ENCODE measurements at regions not wholly inside any gene's neighbourhood (a gene's known extent, or its start where the extent isn't known, plus 50 kb on each side); places are given as distances from the start of the nearest gene placed in this dataset.

DNA sequence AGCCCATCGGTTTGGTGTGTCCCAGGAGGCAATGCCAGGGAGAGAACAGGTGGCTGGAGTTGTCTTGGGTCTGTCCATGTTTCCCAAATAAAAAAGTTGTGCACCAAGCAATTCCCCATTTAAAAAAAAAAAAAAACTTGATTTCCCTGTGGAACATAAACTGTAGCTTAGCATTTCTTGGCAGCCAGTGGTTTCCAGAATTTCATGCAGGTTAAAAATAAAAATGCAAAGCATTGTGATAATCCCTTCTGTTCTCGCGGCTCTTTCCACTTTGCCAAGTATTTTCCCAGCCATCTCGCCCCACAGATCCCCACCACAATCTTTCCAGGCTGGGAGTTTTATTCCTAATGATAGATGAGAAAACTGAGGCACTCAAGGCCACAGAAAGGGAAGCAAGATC is 51.4 kb upstream of the MSX1 start:
- no peak for DNase-seq (ENCODE audit: low read depth in 3 of 3)

DNA sequence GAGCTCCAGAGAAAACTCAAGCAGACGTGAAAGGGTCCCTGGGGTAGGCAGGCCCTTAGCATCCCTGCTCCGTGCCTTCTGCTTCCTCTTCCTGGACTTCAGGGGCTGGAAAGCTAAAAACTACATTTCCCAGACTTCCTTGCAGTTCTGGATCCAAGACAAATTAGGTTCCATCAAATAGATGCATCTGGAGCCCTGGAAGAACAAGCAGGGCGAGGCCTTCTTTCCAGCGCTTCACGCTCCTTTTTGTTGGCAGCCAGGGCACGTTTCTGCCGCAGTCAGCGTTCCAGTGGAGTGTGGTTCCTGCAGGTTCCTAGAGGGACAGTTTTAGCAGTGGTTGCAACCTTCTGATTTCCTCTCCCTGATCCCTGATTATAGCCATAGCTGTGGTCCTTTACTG is 53.6 kb upstream of the MSX1 start:
- DNase-seq (ENCODE audit: low read depth in 3 of 3): no peak

DNA sequence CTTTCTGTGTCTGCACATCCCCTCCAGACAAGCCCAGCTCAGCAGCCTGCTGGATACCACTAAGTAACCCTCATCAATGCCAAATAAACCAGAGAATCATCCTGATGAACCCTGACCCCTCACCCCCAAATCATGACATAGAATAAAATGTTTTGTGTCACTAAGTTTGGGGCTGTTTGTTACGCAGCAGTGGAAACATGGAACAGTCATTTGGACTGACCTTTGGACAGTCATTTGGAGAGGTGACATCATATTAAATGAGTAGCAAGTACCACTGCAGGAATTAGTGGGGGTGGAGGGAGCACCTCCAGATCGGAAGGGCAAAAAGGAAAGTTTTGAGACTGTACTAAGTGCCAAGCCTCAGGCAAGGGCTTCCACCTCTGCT is 55.6 kb upstream of the MSX1 start:
- no peak for DNase-seq (ENCODE audit: low read depth in 3 of 3)

DNA sequence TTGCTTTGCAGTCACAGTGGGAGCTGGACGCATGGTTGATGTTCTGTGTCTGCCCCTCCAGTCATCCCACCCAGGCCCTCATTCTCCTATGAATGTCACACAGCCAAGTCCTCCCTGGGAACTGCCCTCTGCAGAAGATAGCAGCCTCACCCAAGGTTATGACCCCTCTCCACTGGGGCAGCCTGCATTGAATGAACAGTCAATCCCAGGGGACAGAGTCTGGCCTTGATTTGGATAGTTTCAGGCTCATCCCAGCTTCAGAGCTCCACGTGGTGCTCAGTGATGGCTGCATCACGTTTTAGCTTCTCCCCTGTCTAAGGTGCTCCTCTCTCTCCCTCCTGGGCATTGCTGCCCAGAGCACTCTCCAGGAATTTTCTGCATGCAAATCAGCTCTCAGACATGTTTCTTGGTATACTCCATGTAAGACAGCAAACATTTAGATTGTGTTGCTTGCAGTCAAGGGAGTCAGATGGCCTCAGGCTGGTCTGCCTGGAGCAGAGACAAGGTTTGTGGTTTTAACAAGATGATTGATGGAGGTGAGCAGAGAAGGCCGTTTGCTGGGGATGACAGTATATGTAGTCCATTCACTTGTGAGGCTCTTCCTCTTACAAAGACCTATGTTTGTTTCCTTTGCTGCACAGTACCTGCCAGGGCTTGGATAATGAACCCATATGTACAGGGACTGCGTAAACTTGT is 56.1 kb upstream of the MSX1 start:
- no peak for DNase-seq (ENCODE audit: low read depth in 3 of 3)

DNA sequence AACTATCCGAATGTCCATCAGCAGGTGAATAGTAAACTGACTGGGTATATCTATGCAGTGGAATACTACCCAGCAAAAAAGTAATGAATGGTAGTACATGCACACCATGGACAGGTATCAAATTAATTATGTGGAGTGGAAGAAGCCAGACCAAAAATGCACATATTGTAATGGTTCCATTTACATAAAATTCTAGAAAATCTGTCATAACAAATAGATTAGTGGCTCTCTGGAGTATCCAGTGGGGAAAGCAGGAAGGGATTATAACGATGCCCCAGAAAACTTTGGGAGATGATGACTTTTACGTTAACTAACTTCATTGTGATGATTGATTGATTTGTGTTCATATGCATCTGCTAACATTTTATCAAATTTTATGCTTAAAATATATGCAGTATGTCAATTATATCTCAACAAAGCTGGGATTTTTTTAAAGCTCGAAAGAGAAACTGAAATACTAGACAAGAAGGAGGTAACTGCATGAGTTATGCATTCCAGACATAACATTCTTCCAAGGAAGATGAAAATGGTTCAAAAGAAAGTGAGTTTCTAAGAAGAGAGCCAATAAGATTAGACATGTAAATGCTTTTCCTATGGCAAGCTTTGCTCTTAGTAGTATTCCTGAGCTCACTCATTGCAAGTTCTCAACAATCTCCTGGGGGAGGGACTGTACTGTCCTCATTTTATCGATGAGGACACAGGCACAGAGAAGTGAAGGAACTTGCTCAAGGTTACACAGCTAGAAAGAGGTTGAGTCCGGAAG is 58.6 kb upstream of the MSX1 start:
- DNase-seq (ENCODE audit: low read depth in 3 of 3): no peak

DNA sequence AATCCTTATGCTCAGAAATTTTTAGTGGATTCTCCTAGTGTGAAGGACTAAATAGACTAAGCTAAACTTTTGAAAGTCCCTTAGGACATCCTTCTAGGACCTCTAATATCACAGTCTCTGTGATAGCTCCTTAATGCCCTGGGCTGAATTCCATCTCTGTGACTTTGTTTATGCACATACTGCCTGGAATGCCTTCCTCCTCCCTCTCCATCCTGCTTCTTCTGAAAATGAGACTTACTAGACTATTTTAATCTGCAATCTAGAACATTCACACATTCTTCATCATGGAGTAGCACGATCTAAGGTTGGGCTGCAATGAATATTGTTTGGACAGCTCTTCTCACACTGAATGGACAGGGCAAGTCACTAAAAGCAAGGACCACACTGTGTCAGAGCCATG is 65.0 kb upstream of the MSX1 start:
- DNase-seq (ENCODE audit: low read depth in 3 of 3): no peak

DNA sequence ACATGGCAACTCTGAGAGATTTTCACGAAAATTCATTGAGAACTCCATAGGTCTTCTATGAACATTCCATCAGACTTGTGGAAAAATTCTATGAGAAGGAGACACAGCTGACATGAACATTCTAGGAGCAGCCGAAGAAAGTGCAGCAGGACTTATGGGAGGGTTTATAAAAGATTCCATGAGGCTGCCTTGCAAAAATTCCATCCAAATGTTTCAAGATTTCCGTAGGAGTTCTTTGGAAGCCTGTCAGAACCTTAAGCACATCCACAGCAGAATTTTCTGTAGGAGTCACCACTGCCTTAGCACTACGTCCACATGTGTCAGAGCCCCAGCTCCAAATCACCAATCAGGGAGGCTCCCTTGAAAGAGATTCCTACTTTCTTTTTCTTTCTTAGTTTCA is 67.0 kb upstream of the MSX1 start:
- DNase-seq (ENCODE audit: low read depth in 3 of 3): no peak

DNA sequence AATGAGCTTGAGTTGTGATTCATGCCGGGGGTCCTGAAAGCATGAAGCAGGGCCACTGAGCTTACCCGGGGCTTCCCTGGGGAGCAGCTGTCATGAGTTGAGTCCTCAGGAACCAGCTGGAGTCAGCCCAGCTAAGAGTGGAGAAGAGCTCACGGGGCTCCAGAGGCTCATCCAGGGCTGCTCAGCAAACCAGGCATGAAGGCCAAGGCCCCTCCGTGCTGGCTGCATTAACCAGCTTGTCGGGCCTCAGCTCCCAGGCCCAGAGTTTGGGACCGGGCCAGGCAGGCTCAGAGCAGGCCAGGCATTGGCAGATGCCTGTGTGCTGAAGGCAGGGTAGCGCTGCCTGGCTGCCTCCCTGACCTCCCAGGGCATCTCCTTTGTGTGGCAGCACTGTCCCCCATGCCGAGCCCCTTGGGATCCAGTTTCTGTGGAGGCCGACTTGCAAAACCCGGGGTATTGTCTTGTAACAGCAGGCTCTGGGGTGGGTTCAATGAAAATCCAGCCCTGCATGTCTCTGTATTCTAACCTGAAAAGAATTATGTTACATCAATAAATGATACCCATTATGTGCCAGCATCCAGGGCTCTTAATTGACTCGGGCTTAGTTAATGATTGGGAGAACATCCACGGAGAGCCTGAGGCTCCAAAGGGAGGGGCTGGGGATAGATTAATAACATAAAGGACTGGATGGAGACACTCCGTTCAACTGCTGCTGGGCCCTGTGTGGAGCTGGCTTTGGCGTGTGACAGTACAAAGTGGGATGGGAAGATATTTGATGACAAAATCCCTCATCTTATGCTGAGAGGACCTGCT is 68.0 kb upstream of the MSX1 start:
- no peak for DNase-seq (ENCODE audit: low read depth in 3 of 3)

DNA sequence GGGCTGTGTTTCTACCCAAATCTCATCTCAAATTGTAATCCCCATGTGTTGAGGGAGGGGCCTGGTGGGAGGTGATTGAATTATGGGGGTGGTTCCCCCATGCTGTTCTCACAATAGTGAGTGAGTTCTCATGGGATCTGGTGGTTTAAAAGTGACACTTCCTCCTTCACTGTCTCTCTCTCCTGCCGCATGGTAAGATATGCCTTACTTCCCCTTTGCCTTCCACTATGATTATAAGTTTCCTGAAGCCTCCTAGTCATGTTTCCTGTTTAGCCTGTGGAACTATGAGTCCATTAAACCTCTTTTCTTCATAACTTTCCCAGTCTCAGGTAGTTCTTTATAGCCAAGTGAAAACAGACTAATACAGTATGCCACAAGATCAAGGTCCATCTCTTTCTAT is 70.0 kb upstream of the MSX1 start:
- DNase-seq (ENCODE audit: low read depth in 3 of 3): no peak

DNA sequence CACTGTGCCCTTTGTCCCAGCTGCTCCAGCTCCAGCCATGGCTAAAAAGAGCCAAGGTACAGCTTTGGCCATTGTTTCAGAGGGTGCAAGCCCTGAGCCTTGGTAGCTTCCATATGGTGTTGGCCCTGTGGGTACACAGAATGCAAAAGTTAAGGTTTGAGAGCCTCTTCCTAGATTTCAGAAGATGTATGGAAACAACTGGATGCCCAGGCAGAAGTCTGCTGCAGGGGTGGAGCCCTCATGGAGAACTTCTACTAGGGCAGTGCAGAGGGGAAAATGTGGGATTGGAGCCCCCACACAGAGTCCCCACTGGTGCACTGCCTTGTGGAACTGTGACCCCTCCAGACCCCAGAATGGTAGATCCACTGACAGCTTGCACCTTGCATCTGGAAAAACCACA is 70.9 kb upstream of the MSX1 start:
- no peak for DNase-seq (ENCODE audit: low read depth in 3 of 3)

DNA sequence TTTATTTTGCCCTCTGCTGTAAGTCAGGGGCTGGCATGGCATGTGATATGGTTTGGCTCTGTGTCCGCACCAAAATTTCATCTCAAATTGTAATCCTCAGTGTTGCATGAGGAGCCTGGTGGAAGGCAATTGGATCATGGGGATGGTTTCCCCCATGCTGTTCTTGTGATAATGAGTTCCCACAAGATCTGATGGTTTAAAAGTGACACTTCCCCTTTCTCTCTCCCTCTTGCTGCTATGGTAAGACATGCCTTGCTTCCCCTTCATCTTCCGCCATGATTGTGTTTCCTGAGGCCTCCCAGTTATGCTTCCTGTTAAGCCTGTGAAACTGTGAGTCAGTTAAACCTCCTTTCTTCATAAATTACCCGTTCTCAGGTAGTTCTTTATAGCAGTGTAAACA is 72.0 kb upstream of the MSX1 start:
- DNase-seq (ENCODE audit: low read depth in 3 of 3): no peak

DNA sequence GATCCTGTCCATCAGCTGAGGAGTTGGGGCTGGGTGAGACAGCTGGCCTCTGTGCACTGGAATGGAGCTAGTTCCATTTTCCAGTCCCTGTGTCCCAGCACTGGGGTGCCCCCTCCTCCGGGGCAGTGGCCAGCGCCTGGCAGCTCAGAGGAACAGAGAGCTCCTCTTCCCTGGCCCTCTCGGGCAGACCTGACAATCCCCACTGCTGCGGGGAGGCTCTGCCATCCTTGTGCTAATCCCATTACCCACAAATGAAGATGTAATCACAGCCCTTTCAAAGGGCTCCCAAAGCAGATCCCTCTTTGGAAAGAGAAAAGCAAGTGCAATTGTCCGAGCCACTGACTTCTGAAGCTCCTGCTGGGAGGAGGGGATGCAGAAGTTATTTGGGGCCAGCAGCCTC is 75.1 kb upstream of the MSX1 start:
- DNase-seq (ENCODE audit: low read depth in 3 of 3): no peak

DNA sequence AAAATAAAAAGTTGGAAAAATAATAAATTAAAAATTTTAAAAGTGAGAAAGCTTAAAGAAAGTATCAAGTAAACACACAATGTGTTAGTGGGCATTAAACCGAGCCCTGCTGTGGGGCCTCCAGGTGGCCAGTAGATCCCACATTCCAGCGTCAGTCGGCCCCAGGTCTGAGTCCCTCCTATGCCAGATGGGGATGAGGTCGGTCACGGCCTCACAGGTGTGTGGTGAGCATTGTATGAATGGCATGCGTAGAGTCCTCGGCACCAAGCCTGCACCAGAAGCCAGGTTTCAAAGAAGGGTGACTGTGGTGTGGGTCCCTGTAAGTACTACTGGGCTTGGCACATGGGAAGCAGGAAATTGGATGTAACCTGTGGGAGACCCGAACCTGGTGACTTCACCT is 75.6 kb upstream of the MSX1 start:
- no peak for DNase-seq (ENCODE audit: low read depth in 3 of 3)

DNA sequence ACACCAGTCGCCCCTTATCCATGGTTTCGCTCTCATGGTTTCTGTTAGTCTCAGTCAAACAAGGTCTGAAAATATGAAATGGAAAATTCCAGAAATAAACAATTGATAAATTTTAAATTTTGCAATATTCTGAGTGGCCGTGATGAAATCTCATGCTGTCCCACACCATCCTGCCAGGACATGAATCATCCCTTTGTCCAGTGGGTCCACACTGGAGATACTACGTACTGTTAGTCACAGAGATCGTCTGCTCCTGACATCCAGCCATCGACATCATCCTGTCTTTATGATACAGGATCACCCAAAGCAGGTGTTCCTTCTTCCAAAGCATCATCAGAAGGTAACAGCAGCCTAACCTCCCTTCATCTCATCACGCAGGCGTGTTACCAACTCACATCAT is 76.5 kb upstream of the MSX1 start:
- no peak for DNase-seq (ENCODE audit: low read depth in 3 of 3)

DNA sequence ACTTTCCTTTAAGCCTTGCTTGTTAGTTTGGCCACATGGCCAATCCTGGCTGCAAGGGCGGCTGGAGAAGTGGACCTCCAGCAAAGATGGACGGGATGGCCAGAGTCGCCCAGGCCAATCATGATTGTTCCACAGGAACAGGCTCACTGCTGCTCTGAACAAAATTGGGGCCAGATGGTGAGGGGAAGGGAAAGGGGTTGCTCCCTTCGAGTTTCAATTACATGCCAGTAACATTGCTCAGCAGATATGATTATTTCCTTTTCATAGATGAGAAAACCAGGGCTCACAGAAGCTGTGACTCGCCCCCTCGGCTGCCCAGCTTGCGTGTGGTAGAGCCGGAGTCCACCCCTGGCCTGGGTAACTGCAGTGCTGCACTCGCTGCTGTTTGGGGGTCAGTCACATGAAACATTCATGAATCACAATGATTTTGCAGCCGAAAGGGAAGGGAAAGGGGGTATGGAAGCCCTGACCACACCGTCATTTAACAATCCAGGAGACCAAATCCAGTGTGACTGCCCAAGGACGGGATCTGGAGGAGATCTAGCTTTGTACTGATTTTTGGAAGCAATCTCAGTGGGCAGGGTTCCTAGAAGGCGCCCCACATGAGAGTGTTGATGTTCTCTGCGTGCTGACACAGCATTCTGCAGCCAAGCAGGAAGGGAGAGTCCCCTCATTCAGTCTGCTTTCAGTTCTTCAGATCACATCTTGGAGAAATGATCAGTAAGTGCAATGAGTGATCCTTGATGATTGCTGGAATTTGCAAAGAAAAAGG is 77.3 kb upstream of the MSX1 start:
- no peak for DNase-seq (ENCODE audit: low read depth in 3 of 3)

DNA sequence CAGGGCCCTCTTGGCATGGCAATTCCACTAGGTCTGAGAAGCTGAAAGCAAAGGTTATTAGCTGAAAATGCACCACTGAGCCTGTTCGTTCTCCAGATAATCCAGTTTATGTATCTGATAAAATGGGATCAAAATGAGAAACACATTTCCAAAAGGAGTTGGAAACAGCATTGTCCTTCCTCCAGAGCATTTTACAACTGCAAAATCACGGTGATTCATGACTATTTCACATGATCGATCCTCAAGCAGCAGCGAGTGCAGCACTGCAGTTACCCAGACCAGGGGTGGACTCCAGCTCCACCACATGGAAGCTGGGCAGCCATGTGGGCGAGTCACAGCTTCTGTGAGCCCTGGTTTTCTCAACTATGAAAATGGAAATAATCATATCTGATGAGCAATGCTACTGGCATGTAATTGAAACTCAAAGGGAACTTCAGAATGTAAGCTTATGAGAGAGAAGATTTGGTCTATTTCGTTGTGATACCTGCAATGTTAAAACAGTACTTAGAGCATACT is 78.7 kb upstream of the MSX1 start:
- no peak for DNase-seq (ENCODE audit: low read depth in 3 of 3)

DNA sequence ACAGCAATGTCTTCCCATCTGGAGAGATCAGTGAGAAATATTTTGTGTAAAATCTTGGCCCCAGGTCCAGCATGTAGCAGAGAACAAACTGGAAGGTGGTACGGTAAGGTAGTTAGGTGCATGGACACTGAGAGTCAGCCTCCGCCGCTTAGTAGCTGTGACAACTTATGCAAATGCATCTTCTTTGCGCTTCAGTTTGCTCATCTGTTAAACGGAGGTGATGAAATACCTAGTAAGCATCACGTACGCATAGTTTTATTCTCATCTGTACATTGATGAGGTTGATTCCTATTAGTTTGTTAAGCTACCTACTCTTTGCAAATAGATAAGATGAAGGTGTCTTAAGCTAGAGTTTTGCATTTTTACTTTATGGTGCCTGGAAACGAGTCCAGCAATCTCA is 80.0 kb upstream of the MSX1 start:
- no peak for DNase-seq (ENCODE audit: low read depth in 3 of 3)

DNA sequence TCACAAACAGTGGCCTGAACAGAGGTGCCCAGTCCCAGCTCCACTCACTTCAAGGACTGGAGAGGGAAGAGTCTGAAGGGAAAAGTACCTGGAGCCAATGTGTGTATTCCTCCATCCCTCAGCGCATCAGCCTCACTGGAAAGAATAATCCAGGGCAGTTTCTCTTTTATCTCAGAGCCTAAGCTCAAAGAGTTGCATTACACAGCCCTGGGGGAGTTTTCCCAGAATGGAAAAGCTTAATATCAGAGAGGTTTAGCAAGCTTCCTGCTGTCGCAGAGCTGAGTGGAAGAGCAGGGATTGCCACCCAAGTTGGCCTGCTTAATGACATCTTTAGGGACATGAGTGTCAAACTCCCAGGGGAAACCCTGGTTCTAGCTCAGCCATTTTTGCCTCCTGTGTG is 80.4 kb upstream of the MSX1 start:
- DNase-seq (ENCODE audit: low read depth in 3 of 3): no peak

DNA sequence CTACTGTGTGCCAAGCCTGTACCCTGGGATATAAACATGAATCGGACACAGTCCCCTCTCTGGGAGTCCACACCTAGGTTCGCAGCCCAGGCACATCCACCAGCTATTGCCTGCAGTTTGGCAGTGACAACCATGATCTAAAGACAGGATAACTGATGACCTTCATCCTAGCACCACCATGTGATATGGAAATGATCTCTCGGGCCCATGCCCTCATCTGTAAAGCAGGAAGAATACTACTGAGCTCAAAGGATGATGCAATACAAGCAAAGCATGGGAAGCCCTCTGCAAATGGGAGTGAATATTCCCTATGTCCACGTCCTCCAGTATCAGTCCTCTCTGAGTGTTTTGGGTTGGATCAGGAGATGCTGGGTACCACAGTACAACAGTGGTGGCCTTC is 80.9 kb upstream of the MSX1 start:
- no peak for DNase-seq (ENCODE audit: low read depth in 3 of 3)

DNA sequence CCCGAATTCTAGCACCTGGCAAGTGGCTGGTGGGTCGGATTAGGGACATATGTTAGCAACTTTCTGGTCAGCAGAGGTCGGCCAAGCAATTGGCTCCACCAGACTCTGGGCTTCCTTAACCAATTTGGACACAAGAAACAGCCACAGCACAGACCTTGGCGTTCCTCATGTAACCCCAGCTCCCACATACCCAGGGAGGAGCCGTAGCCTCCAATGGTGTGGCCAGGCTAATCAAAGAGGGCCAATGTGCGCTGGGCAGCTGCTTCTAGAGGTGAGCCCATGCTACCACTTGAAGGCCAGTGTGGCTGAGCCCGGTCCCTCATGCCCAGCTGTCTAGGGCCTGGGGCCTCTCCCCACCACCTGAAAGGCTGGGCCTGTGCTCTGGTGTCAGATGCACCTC is 82.5 kb upstream of the MSX1 start:
- no peak for DNase-seq (ENCODE audit: low read depth in 3 of 3)

DNA sequence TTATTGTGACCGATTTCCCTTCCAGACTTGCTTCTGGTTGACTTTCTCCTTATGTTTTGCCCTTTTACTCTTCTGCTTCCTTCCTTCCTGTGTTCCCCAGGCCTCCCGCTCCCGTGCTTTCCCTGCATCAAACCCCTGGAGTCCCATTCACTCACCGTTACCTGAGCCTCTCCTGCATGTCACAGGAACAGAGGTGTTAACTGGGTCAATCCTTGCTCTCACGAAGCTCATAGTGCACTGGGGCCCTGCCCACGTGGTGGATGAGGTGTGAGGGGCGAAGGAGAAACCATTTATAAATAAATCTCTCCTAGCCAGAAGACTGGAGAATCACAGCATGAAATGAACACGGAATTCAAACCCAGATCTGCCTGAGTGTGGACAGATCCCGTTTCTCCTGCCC is 83.1 kb upstream of the MSX1 start:
- no peak for DNase-seq (ENCODE audit: low read depth in 3 of 3)

DNA sequence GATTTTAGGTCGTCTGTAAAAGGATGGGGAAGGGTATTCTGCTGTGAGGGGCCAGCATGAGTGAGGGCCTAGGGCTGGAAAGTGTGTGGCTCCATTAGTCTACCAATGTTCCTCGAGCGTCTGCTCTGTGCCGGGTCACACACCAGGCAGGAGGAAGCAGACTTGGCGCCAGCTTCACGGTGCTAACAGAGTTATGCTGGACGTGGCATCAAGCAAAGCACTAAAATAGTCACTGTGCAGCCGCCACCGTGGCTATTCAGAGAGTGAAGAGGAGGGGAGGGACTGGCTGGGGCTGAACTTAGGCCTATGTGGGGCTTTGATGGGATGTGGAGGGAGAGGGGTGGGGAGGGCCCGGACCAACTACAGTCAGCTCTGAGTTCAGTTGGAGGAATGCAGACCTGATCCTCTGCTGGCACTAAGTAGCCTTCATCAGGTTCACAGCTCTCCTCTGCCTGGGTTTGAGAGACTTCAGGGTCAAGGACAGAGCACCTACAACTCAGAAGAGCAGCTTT is 83.9 kb upstream of the MSX1 start:
- DNase-seq (ENCODE audit: low read depth in 3 of 3): no peak

Measured in stimulated activated CD4-positive, alpha-beta T cell treated with anti-CD3 and anti-CD28 coated beads, TNF-alpha, amount 100 ng/mL, for 48 hours (primary cell).